Activated CD4-positive, CD25-positive, alpha-beta regulatory T cell treated with anti-CD3 and anti-CD28 coated beads, Interleukin-2, amount 50 U/mL, for 24 hours (primary cell): ENCODE measurements at regions not wholly inside any gene's neighbourhood (a gene's known extent, or its start where the extent isn't known, plus 50 kb on each side); places are given as distances from the start of the nearest gene placed in this dataset.

ENCODE experiments used
- ATAC-seq, 2 donors: fragments of 150-1000 bp; cut with Tn5 transposase; one replicate each; pipeline ENCODE4 v1.10.0; 2021; ENCODE audit warnings: mild to moderate bottlenecking in 1 of 2, moderate library complexity in 1 of 2

DNA sequence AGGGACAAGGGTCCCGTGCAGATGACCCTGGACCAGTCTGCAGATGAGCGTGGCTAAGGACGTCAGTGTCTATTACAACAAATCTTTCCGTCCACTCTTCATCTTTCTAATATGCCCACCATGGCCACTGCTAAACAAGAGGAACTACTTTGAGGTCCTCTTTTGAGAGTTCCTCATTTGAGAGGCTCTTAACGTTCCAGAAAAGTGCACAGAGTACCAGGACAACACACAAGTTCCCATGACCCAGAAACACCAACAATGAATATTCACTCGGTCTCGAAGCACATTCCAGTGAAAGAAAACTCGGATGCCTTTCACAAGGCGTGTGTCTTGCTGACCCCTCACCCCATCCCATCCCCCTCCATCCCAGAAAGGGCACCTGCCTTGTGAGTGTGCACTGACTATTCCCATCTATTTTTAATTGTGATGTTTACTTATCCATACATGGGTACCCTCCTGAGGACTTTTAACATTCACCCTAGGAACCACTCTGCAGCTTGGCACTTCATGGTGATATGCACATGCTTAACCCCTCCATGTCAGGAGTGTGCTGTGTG, 157.0 kb downstream of the SHANK2 start:
- no peak for ATAC-seq

GRCh38 chr11:71094296-71095077, 157.9 kb downstream of the SHANK2 start:
- ATAC-seq = no peak

DNA sequence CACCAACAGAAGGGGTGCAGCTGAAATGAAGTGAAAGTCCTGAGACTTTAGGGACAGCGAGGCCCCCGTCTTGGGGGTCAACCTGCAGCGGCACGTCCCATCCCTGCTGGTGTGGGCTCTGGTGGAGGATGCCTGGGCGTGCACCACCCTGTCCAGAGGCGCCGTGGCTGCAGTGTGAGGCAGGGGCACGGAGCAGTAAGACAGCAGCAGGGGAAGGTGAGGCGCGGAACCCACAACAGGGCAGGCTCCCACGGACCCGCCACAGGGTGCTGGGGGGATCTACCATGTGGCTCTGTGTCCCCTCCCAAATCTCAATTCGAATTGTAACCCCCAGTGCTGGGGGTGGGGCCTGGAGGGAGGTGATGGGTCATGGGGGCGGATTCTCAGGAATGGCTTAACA, 158.6 kb downstream of the SHANK2 start:
- no peak for ATAC-seq

DNA sequence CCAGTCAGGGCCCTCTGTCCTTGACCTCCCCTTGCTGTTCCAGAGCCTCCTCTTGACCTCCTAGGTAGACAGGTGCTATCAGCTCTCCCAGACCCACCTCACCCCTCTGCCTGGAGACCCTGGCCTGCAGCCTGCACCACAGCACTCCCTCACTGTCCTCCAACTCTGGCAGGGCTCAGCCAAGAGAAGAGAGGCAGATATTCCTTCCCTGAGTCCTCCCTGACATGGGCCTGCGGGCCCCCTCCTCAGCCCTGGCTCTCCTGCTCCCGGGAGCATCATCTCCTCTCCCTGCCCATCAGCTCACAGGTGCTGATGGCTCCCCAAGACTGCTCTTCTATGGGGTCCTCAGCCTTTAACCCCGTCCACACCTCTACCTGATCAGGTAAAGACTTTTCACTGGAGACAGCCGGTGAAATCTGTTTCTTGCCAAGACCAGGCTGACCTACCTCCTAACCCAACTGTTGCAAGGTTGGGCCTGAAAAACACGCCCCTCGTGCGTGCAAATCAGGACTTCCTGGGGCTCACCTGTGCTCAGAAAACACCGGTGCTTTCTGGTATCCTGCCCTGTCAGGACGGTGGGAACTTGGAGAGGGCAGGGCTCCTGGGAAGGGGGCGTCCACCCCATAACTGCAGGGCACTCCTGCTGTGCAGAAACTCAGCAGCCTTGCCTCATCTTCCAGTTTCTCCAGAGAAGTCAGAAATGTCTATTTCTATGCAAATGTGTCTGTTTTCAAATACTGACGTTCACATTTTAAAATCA, 160.7 kb downstream of the SHANK2 start:
- no peak for ATAC-seq

DNA sequence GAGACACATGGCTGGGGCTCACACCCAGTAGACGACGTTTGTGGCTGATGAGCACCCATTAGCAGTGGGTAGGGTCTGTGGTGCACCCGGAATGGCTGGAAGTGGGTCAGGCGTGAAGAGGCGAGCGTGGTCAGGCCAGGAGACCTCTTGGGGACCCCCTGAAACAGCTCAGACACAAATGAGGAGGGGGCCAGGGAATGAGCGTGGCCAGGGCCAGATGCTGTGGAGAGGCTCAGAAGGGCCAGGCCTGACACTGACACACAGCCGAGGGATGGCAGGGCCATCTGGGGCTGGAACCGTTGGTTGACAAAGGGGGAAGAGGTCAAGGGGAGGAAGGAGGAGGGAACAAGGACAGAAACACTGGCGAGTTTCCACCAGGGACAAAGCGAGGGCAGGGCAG, 162.8 kb downstream of the SHANK2 start:
- no peak for ATAC-seq

DNA sequence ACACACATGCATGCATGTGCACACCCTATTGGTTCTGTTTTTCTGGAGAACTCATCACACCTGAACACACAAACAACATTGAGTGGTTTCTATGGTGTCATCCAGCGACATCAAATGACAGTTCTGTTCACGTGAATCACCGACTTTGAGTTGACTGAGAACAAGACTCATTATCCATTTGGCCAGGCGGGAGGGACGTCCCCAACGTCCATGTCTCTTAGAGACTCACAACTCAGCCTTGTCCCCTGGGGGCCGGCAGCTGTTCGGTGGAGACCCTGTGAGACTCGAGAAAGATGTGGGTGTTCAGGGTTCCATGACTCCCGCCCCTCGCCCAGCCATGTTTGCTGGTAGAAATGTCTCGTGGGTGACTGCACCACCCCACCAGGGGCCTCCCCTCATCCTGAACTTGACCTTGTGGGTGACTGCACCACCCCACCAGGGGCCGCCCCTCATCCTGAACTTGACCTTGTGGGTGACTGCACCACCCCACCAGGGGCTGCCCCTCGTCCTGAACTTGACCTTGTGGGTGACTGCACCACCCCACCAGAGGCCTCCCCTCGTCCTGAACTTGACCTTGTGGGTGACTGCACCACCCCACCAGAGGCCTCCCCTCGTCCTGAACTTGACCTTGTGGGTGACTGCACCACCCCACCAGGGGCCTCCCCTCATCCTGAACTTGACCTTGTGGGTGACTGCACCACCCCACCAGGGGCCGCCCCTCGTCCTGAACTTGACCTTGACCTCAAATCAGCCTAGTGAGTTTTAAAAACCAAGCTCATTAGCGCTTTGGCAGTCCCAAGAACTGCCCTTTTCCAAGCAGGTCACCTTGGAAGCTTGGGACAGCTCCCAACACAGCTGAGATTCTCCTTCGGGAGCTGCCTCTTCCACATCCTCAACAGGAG, 163.8 kb downstream of the SHANK2 start:
- peak in 1 of 2 donors; percentile 49 for ATAC-seq

DNA sequence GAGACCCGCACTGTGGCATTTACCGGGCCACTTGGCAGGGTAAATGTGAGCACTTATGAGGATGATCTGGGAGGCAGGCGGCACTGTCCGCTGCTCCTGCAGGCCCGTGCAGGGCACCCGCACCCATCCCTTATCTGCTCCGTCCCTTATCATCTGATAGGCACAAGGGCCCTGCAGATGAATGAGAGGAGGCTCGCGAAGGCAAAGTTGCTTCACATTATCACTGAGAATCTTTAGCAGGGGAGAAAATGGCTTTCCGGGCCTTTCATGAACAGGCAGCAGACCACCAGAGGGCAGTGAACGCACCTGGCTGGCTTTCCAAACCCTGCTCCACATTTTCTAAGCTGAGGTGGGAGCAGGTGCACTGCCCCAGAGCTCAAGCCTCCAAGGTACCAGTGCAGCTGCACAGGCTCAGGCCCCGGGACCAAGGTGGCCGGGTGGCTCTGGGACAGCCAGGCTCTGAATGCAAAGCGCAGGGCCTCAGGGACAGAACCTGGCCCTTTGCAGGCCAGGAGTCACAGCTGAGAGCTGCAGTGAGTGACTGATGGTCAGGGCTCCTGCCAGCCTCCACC, 165.6 kb downstream of the SHANK2 start:
- no peak for ATAC-seq

GRCh38 chr11:71084306-71085012, 167.9 kb downstream of the SHANK2 start:
- ATAC-seq = no peak

DNA sequence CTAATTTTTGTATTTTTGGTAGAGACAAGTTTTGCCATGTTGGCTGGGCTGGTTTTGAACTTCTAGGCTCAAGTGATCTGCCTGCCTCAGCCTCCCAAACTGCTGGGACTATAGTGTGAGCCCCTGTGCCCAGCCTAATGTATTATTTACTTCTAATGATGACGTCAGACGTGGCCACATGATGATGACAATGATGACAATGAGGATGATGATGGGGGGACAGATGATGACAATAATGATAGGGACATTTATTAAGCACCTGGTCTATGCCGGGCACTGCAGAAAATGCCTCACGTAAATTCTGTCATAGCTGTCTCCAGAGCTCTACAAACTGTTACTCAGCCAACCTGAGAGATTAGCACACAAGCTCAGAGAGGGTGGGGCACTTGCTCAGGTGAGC, 169.3 kb downstream of the SHANK2 start:
- ATAC-seq = no peak

- ATAC-seq = no peak
Measured at GRCh38 chr11:71082454-71082853, 169.9 kb downstream of the SHANK2 start.

DNA sequence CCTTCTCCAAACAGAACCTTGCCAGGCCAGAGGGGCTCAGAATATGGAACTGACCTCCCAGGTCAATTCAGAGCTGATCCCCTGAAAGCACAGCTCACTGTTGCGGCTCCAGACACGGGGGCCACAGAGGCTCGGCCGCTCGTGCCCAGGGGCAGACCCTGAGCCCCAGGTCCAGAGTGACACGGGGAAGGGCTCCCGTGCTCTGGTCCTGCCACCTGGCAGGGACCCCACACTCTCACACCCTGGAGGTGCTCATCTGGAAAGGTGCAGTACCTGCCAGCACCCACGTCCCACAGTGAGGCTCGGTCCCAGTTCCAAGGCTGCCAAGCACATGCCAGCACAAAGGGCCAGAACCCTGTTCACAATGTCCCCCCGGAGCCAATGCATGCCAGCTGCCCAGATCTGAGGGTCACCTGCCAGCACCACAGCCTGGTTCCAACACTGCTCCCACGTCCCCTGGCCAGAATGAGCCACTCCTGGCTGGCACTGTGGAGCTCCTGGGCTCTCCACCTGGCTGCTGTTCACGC, 170.6 kb downstream of the SHANK2 start:
- no peak for ATAC-seq

GRCh38 chr11:71080239-71081097, 171.9 kb downstream of the SHANK2 start:
- no peak for ATAC-seq

GRCh38 chr11:71079795-71080194, 172.6 kb downstream of the SHANK2 start:
- ATAC-seq = no peak

GRCh38 chr11:71078482-71078881, 173.9 kb downstream of the SHANK2 start:
- ATAC-seq = no peak

DNA sequence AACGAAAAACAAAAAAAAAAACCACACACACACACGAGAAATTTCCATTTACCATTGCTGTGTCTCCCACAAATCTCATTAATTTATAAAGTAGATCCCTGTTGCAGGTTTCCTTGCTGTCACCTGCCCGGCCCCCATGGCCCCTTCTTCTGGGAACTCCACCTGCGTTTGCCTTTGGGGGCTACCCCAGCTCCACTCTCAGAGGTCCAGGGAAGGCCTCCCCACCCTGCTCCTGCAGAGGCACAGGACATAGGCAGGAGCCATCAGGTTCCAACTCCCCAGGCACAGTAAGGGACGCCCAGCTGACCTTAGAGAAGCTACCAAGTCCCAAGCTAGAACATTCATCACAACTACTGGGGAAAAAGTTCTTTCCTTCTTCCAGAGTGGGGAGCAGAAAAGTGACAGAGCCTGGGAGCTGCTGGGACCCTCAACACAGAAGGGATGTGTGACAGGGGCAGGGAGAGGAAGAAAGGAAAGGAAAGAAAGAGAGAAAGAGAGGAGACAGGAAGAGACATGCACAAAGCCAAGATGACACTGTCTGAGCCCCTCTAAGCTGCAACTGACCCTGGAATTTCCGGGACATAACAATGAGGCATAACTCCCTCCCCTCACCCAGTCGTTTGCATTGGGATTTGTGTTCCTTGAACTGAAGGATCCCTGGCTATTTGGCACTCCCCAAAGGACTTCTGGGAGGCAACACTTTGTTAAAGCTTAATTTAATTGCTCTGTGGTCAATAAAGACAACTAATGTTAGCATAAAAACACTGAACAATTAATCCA, 175.7 kb downstream of the SHANK2 start:
- ATAC-seq = no peak

GRCh38 chr11:71075871-71076420, 176.4 kb downstream of the SHANK2 start:
- no peak for ATAC-seq

DNA sequence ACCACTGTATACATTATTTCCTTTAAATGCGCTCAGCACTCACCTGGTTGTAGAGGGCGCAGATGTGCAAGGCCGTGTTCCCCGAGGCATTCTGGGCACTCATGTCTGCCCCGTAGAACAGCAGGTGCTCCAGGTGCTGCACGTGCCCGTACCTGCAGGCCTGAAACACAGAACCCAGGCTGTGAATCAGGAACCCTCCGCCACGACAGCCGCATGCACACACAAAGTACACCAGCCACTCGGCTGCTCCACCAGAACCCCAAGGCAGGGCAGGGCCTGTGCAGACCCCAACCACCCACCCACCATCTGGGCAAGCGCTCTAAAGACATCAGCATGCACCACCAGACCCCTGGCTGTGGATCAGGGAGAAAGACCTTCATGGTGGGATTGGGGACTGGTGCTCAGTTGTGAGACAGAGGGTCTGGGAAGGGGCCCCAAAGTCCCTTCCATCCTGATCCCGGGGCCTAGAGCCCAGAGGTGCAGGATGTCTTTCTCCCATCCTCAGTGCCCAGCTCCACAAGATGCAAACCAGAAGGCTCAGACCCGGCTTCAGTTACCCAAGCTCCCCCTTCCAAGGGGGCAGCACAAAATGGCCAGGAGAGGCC, 177.2 kb downstream of the SHANK2 start:
- no peak for ATAC-seq

- ATAC-seq = no peak
Measured at GRCh38 chr11:71071736-71072509, 180.5 kb downstream of the SHANK2 start.
